SKM-1 (cell line): ENCODE measurements at regions not wholly inside any gene's neighbourhood (a gene's known extent, or its start where the extent isn't known, plus 50 kb on each side); places are given as distances from the start of the nearest gene placed in this dataset.

Experiments used
- DNase-seq: peaks from one replicate; lab custom pipeline; 2025; ENCODE audit not compliant: unreplicated experiment; lab: John Stamatoyannopoulos, UW

DNA sequence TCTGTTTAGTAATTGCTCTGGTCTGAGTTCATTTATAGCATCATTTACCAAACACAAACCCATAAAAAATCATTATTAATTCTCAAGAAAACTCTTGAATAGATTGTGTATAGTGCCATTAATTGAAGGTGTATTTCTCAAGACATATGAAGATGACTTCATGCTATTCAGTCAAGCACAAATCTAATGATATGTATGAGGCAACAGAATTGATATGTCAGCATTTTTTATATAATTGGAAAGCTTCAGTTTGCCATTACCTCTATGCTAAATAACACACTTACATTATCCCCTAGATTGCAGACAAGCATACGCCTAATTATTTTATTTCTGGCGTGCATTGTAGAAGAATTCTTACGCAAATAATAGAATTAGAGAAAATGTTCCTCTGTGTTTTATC, 461.8 kb downstream of the PDHA2 start:
- no peak for DNase-seq

GRCh38 chr4:96305030-96305429, 465.1 kb downstream of the PDHA2 start:
- no peak for DNase-seq

DNA sequence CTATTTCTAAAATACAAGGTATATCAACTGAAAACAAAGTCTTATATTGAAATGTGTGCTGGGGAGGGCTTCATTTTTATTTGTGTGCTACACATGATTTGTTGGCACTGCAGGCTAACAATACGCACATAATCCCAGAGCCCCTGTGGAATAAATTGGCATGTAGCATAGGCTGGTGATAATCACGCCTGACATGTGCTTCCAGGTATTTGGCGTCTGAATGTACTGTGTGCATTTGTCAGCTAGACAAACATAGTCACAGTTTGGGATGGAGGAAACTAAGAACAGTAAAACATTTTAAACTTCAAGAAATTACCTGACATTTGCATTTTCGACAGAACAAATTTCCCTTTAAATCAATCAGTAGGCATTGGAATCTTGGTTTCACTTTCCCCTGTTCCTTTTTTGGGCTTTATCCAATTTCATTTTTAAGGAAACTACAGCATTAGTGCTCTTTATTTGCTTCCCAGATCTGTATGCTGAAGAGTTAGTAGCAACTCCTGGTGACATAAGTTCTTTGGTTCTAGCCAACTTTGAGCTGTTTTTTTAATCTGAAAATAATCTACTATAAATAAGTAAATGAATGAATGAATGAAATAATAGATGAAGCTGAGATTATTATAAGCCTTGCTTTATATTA, 472.3 kb downstream of the PDHA2 start:
- DNase-seq: no peak

DNA sequence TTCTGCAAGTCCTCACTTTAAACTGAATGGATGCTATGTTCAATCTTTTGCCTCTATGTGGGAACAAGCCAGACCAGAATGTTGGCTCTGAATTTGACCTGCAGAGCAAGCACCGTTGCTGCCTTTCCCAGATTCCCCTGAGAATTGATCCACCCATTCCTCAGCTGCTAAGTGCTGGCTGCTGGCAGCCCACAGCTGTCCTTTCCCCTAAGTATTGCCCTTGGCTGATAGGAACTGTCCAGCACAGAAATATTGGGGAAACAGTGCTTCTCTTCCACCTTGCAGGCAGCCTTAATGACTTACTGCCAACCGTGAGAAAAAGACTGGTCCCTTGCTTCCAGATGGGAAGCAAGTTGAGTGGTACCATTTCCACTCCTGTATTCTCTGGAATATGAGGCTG, 475.9 kb downstream of the PDHA2 start:
- DNase-seq: no peak

GRCh38 chr4:96316776-96317175, 476.9 kb downstream of the PDHA2 start:
- no peak for DNase-seq

DNA sequence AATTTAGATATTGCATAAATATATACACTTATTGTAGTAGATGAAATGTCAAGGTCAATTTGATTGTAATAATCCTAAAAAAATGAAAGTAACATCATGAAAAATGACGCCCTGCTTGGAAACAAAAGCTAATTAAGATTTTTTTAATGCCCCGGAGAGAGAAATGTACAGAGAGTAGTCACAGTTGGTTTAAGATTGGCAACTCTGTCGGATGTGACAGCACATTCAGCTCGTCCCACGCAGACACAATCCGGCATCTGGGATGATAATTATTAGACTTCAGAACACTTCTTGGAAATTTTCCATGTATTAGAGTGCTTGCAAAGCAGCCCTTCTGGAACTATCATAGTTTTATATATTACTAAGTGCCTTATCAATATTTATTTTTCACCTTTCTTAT, 478.0 kb downstream of the PDHA2 start:
- DNase-seq: no peak

DNA sequence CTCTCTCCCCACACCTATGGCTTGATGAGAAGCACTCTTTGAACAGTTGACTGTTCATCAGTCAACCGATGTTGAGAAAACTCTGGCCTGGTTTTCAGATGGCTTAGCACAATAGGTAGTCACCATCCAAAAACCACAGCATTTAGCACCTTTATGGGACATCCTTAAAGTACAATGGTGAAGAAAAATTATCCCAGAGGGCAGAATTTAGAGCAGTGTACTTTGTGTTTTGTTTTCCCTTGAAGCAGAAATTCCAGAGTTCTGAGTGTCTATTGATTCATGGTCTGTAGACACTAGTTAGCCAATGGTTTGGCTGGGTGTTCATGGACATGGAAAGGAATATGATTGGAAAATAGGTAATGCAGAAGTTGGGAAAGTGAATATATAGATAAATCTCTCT, 487.0 kb downstream of the PDHA2 start:
- no peak for DNase-seq

DNA sequence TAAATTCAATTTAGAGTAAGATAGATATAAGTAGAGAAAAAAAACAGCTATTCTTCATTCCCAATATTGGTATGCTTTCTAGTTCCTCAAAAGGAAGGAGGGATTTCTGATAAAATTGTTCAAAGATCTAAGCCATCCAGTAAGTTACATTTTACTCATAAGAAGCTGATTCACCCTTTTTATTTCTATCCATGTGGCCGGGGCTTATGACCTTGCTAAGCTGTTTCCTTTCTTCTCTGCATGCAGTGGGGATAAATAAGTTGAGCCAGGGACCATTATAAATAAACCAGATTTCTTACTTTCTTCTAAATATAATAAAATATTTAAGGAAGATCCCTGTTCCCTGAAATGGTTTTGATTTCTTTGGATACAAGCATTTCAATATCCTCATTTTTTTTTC, 502.3 kb downstream of the PDHA2 start:
- DNase-seq: no peak

DNA sequence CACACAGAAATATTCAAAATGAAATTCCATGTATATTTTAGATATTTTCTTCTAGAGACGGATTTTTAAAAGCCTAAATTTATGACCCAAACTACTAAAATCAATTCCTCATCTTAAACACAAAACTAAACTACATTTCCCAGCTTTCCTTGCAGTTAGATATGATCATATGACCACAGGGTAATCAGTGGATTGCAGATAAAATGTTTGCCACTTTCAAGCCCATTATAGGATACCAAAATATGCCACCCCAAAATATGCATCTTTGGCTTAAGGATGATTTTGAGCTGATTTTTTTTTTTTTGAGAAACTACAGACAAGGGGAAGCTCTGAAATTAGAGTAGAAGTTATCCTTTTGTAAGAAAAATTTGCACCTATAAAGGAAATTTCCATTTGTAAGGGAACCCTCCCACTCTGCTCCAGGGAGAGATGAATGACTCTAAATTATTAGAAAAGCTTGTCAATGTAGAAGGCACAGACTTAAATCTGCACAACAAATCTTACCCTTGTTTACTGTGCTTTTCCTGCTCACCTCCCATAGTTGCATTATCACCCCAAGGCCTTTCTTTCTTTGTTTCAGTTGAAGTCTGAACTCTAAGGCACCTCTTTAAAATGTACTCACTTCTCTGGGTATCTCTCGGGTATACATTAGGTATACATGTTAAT, 503.0 kb downstream of the PDHA2 start:
- DNase-seq: no peak

DNA sequence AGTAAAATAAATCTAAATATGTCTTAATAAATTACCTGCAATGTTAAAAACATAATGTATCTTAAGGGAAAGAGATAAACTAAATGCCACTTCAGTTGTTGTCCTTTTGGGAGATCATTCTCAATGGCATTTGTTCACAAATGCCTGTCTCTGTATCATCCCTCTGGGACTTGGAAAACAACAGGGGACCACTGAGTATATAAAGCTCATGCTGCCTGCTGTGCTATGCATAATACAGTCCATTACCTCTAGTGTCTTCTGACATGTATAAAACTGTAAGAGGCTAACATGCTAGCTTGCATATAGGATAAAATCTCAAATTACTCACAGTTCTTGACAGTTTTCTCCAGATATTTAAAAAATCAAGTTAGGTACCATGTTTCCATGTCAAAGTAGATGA, 503.9 kb downstream of the PDHA2 start:
- no peak for DNase-seq

DNA sequence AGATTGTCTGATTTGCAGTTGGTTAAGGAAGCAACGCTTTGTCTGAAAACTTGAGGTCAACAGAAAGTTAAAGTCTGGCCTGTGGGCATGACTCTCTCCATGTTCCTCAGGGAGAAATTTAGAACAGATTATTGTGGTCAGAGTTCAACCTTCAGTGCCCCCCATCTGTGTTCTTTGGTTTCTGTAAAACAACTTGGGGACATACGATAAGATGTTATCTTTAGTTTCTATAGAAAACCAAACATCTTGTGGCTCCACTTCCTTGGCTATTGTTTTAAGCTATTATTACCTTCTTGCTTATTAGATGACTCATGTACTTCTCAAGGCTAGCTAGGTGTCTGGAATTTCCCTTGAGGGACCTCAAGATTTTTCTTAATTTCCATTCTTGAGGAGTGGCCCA, 507.7 kb downstream of the PDHA2 start:
- DNase-seq: no peak

DNA sequence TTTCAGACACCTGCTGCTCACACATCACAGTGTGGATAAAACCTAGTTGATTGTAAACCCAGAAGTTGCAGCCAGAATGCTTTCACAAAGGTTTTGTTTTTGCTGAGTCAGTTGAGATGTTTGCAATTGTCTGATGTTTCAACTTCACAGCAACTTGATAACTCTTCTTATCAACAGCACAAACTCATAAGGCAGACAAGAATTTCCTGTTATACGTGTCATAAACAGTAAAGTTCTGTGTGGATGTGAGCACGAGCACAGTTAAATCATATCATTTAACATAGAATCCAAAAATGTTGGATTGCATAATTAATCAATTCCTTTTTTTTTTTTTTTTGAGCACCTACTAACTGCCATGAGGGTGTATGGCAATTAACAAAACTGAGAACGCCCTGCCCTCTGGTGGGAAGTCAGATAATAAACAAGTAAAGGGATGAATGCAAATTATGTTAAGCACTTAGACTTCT, 512.2 kb downstream of the PDHA2 start:
- peak; percentile 14 for DNase-seq

DNA sequence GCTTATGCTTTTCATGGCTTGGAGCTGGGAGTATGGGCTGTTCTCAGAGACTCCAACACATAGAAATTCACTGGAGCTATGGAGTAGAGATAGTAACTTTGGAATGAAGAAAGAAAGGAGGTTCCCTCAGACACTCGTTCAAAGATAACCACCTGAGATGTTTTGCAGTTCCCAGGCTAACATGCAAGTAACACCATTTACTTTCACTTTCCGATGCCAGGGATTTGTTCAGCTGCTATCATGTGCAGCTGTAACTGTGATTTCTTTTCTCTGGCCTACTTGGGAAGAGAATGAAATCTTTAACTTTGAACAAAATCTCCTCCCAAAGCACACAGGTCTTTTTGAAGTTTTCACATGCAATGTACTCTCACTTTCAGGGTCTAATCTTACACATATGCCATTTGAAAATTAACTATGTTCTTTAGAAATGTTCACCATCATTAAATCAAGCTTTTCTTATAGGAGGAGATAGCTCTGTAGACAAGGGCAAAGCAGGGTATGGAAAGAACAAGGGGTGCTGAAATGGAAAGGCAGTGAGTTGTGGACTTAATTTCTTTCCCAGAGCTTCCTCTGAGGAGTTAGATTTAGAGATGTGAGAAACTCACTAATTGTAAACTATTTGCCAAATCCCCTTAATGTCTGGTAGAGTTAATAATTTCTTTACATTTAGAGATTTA, 514.3 kb downstream of the PDHA2 start:
- no peak for DNase-seq

- DNase-seq: no peak
Measured at GRCh38 chr4:96355414-96355813, 515.5 kb downstream of the PDHA2 start.

DNA sequence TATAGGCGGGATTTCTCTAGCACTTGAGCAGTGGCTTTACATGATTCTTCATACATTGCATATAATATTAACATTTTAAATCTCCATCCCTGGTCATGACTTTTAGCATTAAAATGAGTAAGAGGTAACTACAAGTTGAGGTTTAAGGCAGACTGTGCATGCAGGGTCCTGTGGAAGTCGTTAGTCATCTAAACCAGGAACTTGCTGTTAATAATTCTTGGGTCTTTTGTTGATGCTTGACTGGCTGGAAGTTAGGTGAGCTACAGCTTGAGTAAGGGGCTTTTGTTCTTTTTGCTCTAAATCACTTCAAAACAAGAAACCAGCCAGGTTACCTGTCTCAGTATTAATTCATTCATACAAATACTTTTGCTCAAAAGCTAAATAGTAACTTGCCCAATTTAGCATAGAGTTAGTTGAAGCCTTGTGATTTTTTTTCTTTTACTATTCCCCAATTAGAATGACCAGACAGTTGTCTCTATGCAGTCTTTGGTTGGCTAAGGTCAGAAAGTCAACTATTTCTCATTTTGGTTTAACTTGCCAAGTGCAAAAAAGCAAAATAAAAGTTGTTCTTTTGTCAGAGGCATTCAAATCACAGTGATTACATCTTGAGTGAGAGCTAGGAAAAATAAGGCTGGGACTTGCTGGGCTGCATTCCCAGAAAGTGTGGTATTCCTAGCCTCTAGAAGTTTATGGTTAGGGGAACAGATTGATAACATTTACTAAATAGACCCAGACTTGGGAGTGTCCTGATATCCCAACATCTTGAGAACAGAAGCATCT, 516.9 kb downstream of the PDHA2 start:
- no peak for DNase-seq

DNA sequence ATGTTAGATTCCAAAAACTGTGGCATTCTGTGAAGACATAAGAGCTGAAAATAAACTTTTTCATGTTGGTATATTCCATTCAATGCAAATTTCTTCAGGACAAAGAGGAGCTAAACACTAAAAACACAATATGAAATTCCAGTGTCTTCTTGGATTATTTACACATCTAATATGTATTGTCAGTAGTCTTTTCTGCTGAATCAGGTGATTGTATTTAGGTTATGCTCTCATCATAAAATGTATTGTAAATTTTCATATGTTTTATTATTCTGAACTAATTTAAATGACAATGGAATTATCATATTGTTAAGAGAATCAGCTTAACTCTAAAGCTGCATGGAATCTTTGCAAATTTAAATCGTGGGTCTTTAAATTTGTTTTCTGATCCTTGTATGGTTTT, 526.7 kb downstream of the PDHA2 start:
- no peak for DNase-seq

- no peak for DNase-seq
Measured at GRCh38 chr4:96375367-96375766, 535.5 kb downstream of the PDHA2 start.

DNA sequence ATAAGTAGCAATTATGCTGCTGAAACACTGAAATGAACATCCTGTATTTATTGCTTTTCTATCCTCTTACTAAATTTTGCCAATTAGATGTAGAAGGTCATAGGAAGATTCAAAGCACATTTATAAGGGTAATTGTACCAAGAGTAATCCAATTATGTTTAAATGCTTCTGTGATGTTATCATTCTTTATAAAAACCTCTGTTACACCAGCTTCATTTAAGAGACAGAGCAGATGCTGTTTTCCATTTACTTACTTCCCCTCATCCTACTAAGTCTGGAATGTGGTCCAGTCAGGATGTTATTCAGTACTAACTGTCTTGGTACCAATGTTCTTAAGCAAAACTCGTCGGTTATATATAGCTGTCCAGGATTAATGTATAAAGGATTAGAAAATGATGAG, 539.6 kb downstream of the PDHA2 start:
- DNase-seq: no peak

- no peak for DNase-seq
Measured at GRCh38 chr4:96380106-96380505, 540.2 kb downstream of the PDHA2 start.

- no peak for DNase-seq
Measured at GRCh38 chr4:96383349-96383748, 543.5 kb downstream of the PDHA2 start.

DNA sequence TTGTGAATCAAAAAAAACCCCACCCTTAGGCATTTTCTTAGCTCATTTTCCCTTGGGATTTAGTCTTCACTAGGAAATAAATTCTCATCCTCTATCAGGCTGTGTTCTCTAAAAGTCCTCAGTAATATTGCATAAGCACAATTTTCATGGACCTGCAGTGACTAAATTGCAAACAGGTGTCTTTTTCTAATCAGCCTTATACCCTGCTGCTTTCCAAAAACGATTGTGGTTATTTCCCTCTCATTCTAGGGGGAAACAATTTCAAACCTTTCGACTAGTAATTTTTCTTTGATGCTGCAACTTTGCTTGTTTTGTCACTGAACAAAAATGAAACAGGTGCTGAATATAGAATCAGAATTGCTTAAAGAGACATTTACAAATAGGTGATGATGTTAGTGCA, 549.9 kb downstream of the PDHA2 start:
- DNase-seq: no peak

DNA sequence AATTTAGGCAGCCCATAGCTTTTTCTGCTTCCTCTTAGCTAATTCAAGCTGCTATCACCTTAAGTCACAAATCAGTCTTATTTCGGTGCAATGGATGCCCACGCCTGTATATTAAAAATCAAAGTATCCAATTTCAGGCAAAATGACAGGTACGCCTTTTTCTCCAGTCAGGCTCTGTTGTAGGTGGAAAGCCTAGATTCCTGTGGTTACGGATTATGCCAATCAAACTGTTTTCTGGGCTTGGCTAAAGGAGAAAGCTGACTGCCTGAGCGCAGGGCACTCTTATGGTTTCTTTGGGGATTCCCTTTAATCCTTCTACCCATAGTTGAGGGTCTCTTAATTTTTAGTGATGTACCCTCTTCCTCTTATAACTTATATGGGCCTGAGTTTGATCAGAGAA, 550.5 kb downstream of the PDHA2 start:
- DNase-seq: no peak
